ENCODE measurements at regions not wholly inside any gene's neighbourhood (a gene's known extent, or its start where the extent isn't known, plus 50 kb on each side); places are given as distances from the start of the nearest gene placed in this dataset.

DNA sequence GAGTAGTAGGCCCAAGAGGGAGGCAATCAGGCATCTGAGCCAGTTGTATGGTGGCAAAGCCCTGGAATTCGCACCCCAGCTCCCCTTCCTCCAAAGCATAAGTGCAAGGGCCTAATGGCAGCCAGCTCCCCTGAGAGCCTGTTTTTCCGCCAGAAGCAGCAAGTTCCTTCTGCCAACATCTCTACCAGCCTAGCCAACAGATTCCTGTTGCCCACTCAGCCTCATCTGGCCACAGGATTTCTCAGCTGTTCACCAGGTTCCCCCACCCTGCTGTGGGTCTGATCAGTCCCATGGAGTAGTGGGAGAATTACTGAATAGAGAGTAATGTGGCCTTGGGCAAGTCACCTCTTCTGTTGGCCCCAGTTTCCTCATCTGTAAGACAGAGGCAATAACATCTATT, 186.2 kb upstream of the PDE1C start:
- ATAC-seq (replicated peaks; ENCODE audit: extremely low read depth, poor library complexity, severe bottlenecking) (no peak), DNase-seq (ENCODE audit: low spot score in 2 of 2) (no peak)
- no peaks in the 10 kb centered on the region for H3K27me3 Mint-ChIP-seq
- no peaks in the 10 kb centered on the region for H3K4me1 Mint-ChIP-seq
- no peak overlapping the region for H3K27ac Mint-ChIP-seq (ENCODE audit: low read depth)
- H3K36me3 Mint-ChIP-seq (ENCODE audit: insufficient read depth): no peaks in the 10 kb centered on the region
- no peaks in the 10 kb centered on the region for H3K9me3 Mint-ChIP-seq
- H3K4me3 Mint-ChIP-seq: no peak overlapping the region

- Mint-ChIP-seq H3K9me3 (no peaks in the 10 kb centered on the region), H3K36me3 (ENCODE audit: insufficient read depth) (no peaks in the 10 kb centered on the region), H3K27me3 (no peaks in the 10 kb centered on the region), H3K27ac (ENCODE audit: low read depth) (no peak overlapping the region), H3K4me1 (no peaks in the 10 kb centered on the region), H3K4me3 (no peak overlapping the region)
- no peak for ATAC-seq (replicated peaks; ENCODE audit: extremely low read depth, poor library complexity, severe bottlenecking)
- DNase-seq (ENCODE audit: low spot score in 2 of 2): no peak
Observed at GRCh38 chr7:32255036-32255435, 184.8 kb upstream of the PDE1C start.

DNA sequence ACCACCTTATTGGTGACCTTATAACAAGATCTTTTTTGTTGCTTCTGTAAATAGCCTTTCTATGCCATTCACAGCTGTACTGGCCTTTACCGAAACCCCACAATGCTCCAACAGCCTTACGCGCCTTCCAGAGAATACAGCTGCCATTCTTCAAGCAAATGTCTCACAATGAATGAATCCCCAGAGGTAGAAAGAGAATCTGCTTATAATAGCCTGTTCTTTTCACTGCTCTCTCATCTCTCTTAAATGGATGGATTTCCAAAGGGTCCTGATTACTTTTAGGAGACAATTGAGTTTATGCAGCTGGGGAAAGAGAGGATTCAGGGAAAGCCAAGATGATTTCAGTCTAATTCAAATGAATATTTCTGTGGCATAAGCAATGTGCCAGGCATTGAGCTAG, 183.1 kb upstream of the PDE1C start:
- H3K9me3 Mint-ChIP-seq: no peaks in the 10 kb centered on the region
- H3K27me3 Mint-ChIP-seq: no peaks in the 10 kb centered on the region
- no peaks in the 10 kb centered on the region for H3K4me1 Mint-ChIP-seq
- no peak for ATAC-seq (replicated peaks; ENCODE audit: extremely low read depth, poor library complexity, severe bottlenecking)
- no peak overlapping the region for H3K27ac Mint-ChIP-seq (ENCODE audit: low read depth)
- no peaks in the 10 kb centered on the region for H3K36me3 Mint-ChIP-seq (ENCODE audit: insufficient read depth)
- no peak for DNase-seq (ENCODE audit: low spot score in 2 of 2)
- H3K4me3 Mint-ChIP-seq: no peak overlapping the region

DNA sequence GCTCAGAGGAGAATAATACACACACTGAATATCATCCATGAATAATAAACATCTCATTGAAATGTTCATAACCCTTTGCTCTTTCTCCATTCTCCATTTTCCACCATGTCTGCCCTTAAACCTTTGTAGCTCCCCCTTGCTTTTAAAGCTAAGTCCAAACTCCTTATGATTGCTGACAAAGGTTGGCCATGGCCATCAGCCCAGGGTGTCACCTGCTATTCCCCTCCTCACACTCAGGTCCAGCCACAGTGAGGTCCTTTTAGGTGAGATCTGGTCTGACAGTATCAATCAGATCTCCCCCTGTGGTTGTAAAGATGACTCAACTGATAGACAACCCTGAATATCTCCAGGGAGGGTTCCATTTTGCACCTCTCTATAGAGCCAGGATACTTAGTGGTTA, 181.5 kb upstream of the PDE1C start:
- Mint-ChIP-seq H3K4me3 (no peak overlapping the region), H3K9me3 (no peaks in the 10 kb centered on the region), H3K27me3 (no peaks in the 10 kb centered on the region), H3K36me3 (ENCODE audit: insufficient read depth) (no peaks in the 10 kb centered on the region), H3K27ac (ENCODE audit: low read depth) (no peak overlapping the region), H3K4me1 (no peaks in the 10 kb centered on the region)
- ATAC-seq (replicated peaks; ENCODE audit: extremely low read depth, poor library complexity, severe bottlenecking) (no peak), DNase-seq (ENCODE audit: low spot score in 2 of 2) (no peak)

- Mint-ChIP-seq H3K9me3 (no peaks in the 10 kb centered on the region), H3K36me3 (ENCODE audit: insufficient read depth) (no peaks in the 10 kb centered on the region), H3K27me3 (no peaks in the 10 kb centered on the region), H3K4me3 (no peak overlapping the region), H3K4me1 (no peaks in the 10 kb centered on the region), H3K27ac (ENCODE audit: low read depth) (no peak overlapping the region)
- ATAC-seq (replicated peaks; ENCODE audit: extremely low read depth, poor library complexity, severe bottlenecking) (peak; percentile 32), DNase-seq (ENCODE audit: low spot score in 2 of 2) (no peak)
Observed at GRCh38 chr7:32250471-32251260, 180.5 kb upstream of the PDE1C start.

DNA sequence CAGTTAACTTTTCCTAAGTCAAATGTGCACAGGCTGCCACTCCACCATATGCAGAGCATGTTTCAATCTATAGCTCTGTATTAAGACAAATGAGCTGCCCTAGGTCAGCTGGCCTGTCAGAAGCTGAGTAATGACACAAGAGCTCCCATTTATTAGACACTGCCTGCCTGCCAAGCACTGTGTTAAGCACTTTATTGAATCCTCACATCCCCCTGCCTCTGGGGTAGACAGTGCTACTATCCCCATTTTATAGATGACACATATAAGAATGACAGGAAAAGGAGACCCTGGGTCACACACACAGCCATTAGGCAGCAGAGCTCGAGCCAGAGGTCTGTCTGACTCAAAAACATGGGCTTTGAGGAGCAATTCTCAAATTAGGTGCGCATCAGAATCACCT, 179.8 kb upstream of the PDE1C start:
- Mint-ChIP-seq H3K4me3 (no peak overlapping the region), H3K27me3 (no peaks in the 10 kb centered on the region), H3K4me1 (no peaks in the 10 kb centered on the region), H3K27ac (ENCODE audit: low read depth) (no peak overlapping the region), H3K36me3 (ENCODE audit: insufficient read depth) (no peaks in the 10 kb centered on the region), H3K9me3 (no peaks in the 10 kb centered on the region)
- ATAC-seq (replicated peaks; ENCODE audit: extremely low read depth, poor library complexity, severe bottlenecking) (no peak), DNase-seq (ENCODE audit: low spot score in 2 of 2) (no peak)

DNA sequence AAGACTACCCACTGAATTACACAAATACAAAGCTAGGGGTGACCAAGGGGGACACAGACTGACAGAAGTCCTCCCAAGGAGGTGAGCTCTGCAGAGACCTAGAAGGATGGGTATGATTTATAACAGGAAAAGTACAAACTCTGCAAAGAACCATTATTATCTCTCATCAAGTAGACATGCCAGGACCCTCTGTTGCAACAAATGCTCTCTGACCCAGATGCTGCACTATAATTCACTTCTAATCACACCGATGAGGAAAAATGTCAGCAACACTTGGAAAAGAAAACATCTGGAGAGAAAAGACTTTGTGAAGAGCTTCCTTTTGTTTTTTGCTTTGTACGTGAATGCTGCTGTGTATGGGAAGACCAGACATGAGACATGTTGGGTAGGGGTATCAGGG, 178.3 kb upstream of the PDE1C start:
- DNase-seq (ENCODE audit: low spot score in 2 of 2) (no peak), ATAC-seq (replicated peaks; ENCODE audit: extremely low read depth, poor library complexity, severe bottlenecking) (no peak)
- no peak overlapping the region for H3K27ac Mint-ChIP-seq (ENCODE audit: low read depth)
- H3K9me3 Mint-ChIP-seq: no peaks in the 10 kb centered on the region
- no peak overlapping the region for H3K4me3 Mint-ChIP-seq
- H3K27me3 Mint-ChIP-seq: no peaks in the 10 kb centered on the region
- H3K4me1 Mint-ChIP-seq: no peaks in the 10 kb centered on the region
- no peaks in the 10 kb centered on the region for H3K36me3 Mint-ChIP-seq (ENCODE audit: insufficient read depth)

GRCh38 chr7:32244806-32245345, 174.7 kb upstream of the PDE1C start:
- Mint-ChIP-seq H3K27me3 (no peaks in the 10 kb centered on the region), H3K4me1 (no peaks in the 10 kb centered on the region), H3K9me3 (no peaks in the 10 kb centered on the region), H3K4me3 (no peak overlapping the region), H3K36me3 (ENCODE audit: insufficient read depth) (no peaks in the 10 kb centered on the region), H3K27ac (ENCODE audit: low read depth) (no peak overlapping the region)
- DNase-seq (ENCODE audit: low spot score in 2 of 2): no peak
- ATAC-seq (replicated peaks; ENCODE audit: extremely low read depth, poor library complexity, severe bottlenecking): no peak

GRCh38 chr7:32243687-32244290, 173.6 kb upstream of the PDE1C start:
- Mint-ChIP-seq H3K4me3 (no peak overlapping the region), H3K4me1 (no peaks in the 10 kb centered on the region), H3K27me3 (no peaks in the 10 kb centered on the region), H3K36me3 (ENCODE audit: insufficient read depth) (no peaks in the 10 kb centered on the region), H3K9me3 (no peaks in the 10 kb centered on the region), H3K27ac (ENCODE audit: low read depth) (no peak overlapping the region)
- no peak for DNase-seq (ENCODE audit: low spot score in 2 of 2)
- ATAC-seq (replicated peaks; ENCODE audit: extremely low read depth, poor library complexity, severe bottlenecking): no peak

GRCh38 chr7:32242436-32242835, 172.2 kb upstream of the PDE1C start:
- ATAC-seq (replicated peaks; ENCODE audit: extremely low read depth, poor library complexity, severe bottlenecking): no peak
- H3K27ac Mint-ChIP-seq (ENCODE audit: low read depth): no peak overlapping the region
- H3K9me3 Mint-ChIP-seq: no peaks in the 10 kb centered on the region
- no peak overlapping the region for H3K4me3 Mint-ChIP-seq
- H3K4me1 Mint-ChIP-seq: no peaks in the 10 kb centered on the region
- DNase-seq (ENCODE audit: low spot score in 2 of 2): no peak
- no peaks in the 10 kb centered on the region for H3K36me3 Mint-ChIP-seq (ENCODE audit: insufficient read depth)
- no peaks in the 10 kb centered on the region for H3K27me3 Mint-ChIP-seq

GRCh38 chr7:32241636-32242035, 171.4 kb upstream of the PDE1C start:
- Mint-ChIP-seq H3K27ac (ENCODE audit: low read depth) (no peak overlapping the region), H3K4me3 (no peak overlapping the region), H3K27me3 (no peaks in the 10 kb centered on the region), H3K36me3 (ENCODE audit: insufficient read depth) (no peaks in the 10 kb centered on the region), H3K4me1 (no peaks in the 10 kb centered on the region), H3K9me3 (no peaks in the 10 kb centered on the region)
- no peak for ATAC-seq (replicated peaks; ENCODE audit: extremely low read depth, poor library complexity, severe bottlenecking)
- no peak for DNase-seq (ENCODE audit: low spot score in 2 of 2)

DNA sequence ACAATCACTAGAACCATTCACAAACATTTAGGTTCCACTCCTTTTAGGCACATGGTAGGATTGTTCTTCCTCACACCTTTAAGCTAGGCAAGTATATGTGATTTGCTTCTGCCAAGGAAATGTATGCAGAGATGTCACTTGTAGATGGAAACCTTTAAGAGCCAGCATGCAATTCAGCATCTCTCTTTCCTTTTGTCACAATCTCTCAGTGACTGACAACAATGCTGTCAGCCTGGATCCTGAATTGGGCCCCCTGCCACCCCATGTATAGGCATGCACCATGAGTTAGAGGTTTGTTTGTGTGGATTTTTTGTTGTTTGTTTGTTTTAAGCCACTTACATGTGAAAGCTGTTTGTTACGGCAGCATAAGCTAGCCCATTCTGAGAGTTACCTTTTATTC, 169.6 kb upstream of the PDE1C start:
- H3K27ac Mint-ChIP-seq (ENCODE audit: low read depth): no peak overlapping the region
- ATAC-seq (replicated peaks; ENCODE audit: extremely low read depth, poor library complexity, severe bottlenecking) (no peak), DNase-seq (ENCODE audit: low spot score in 2 of 2) (no peak)
- no peak overlapping the region for H3K4me3 Mint-ChIP-seq
- no peaks in the 10 kb centered on the region for H3K27me3 Mint-ChIP-seq
- H3K36me3 Mint-ChIP-seq (ENCODE audit: insufficient read depth): no peaks in the 10 kb centered on the region
- H3K9me3 Mint-ChIP-seq: peaks cover 12% of the 10 kb centered on the region
- no peaks in the 10 kb centered on the region for H3K4me1 Mint-ChIP-seq

- Mint-ChIP-seq H3K27me3 (peaks cover 14% of the 10 kb centered on the region), H3K9me3 (no peaks in the 10 kb centered on the region), H3K4me1 (no peaks in the 10 kb centered on the region), H3K4me3 (no peak overlapping the region), H3K36me3 (ENCODE audit: insufficient read depth) (no peaks in the 10 kb centered on the region), H3K27ac (ENCODE audit: low read depth) (no peak overlapping the region)
- ATAC-seq (replicated peaks; ENCODE audit: extremely low read depth, poor library complexity, severe bottlenecking) (no peak), DNase-seq (ENCODE audit: low spot score in 2 of 2) (no peak)
Observed at GRCh38 chr7:32228601-32229000, 158.4 kb upstream of the PDE1C start.
